Spleen (tissue), 11 donors: ENCODE measurements at regions not wholly inside any gene's neighbourhood (a gene's known extent, or its start where the extent isn't known, plus 50 kb on each side); places are given as distances from the start of the nearest gene placed in this dataset.

Experiments
- DNase-seq: peaks from one replicate; pipeline ENCODE4 v3.0.0-alpha.2; 2020
- H3K27ac ChIP-seq, 8 donors: fragments of 200-600 bp; sonication (generic) in 7 of 8; 1 replicate in 4 of 8; 2 replicates in 4 of 8; pipeline versions ENCODE4 v1.5.0 to v1.8.0; 2016 to 2021; ENCODE audit warnings: inconsistent platforms in 4 of 8, mild to moderate bottlenecking in 4 of 8, moderate library complexity in 1 of 8
- H3K27me3 ChIP-seq, 7 donors: fragments of 200-600 bp; sonication (generic) in 6 of 7; replicated peaks in 1 of 7; 1 replicate in 4 of 7; 2 replicates in 3 of 7; pipeline versions ENCODE4 v1.5.0 to v1.8.0; 2016 to 2021; ENCODE audit warnings: inconsistent platforms in 3 of 7, mild to moderate bottlenecking in 1 of 7
- H3K36me3 ChIP-seq, 6 donors: fragments of 200-600 bp; sonication (generic) in 5 of 6; 1 replicate in 4 of 6; 2 replicates in 2 of 6; pipeline versions ENCODE4 v1.5.0 to v1.8.0; 2016 to 2021; ENCODE audit warnings: inconsistent platforms in 2 of 6
- H3K4me1 ChIP-seq, 6 donors: fragments of 200-600 bp; sonication (generic) in 5 of 6; 1 replicate in 3 of 6; 2 replicates in 3 of 6; pipeline versions ENCODE4 v1.5.0 to v1.8.0; 2016 to 2021; ENCODE audit warnings: inconsistent platforms in 3 of 6
- H3K4me3 ChIP-seq, 8 donors: fragments of 200-600 bp; sonication (generic) in 7 of 8; 1 replicate in 4 of 8; 2 replicates in 4 of 8; pipeline versions ENCODE4 v1.5.0 to v1.8.0; 2016 to 2021; ENCODE audit warnings: inconsistent platforms in 4 of 8, mild to moderate bottlenecking in 4 of 8, moderate library complexity in 2 of 8
- H3K9me3 ChIP-seq, 8 donors: fragments of 200-600 bp; sonication (generic) in 7 of 8; 1 replicate in 4 of 8; 2 replicates in 4 of 8; pipeline versions ENCODE4 v1.5.0 to v1.8.0; 2016 to 2021; ENCODE audit warnings: inconsistent platforms in 4 of 8
- POLR2A ChIP-seq, 3 donors: fragments of 450-650 bp; IDR thresholded peaks; one replicate each; pipeline ENCODE4 v1.5.1; 2017; ENCODE audit warnings: antibody characterized with exemption in 3 of 3, mild to moderate bottlenecking in 1 of 3
- POLR2AphosphoS5 ChIP-seq, 3 donors: sonication (generic); formaldehyde crosslinking; IDR thresholded peaks; one replicate each; pipeline ENCODE4 v1.5.1; 2017; ENCODE audit warnings: antibody characterized with exemption in 3 of 3
- WGBS, 5 donors: extraction: QIAGEN DNeasy Blood & Tissue Kit in 3 of 5; methylation state at CpG; one replicate each; pipeline versions ENCODE4 v1.1.5 to v1.1.7; 2013 to 2018; 5-methylcytosine and 5-hydroxymethylcytosine counted together
- intact Hi-C: fragments of 100-400 bp; cut with DNase I; formaldehyde crosslinking; loops from one replicate; pipeline ENCODE4 v1.15.0; 2023; ENCODE audit warnings: low total_unique reads
- TF ChIP-seq, protein P1 (sequence below), 11 experiments: fragments of 200-600 bp in 7 of 11; fragments of 450-650 bp in 4 of 11; sonication (generic) in 4 of 11; IDR thresholded peaks in 8 of 11; conservative IDR thresholded peaks in 3 of 11; 1 replicate in 7 of 11; 2 replicates in 4 of 11; pipeline versions ENCODE4 v1.4.0 to v1.8.0; 2016 to 2021; ENCODE audit warnings: antibody characterized with exemption in 11 of 11, inconsistent platforms in 4 of 11, mild to moderate bottlenecking in 1 of 11
- donor health status: healthy with polysubstance abuse.
- donor health status: DM: no; HTN: no; CAD: no; lungs with moderate emphysema.
- donor health status: DM: no; HTN: no; CAD: no.
- donor health status: Bipolar disorder and iron deficiency.
- donor health status: healthy.
- donor health status: DM: no; HTN: no; CAD: no.
- donor health status: DM: yes; HTN: yes; CAD: no.

DNA sequence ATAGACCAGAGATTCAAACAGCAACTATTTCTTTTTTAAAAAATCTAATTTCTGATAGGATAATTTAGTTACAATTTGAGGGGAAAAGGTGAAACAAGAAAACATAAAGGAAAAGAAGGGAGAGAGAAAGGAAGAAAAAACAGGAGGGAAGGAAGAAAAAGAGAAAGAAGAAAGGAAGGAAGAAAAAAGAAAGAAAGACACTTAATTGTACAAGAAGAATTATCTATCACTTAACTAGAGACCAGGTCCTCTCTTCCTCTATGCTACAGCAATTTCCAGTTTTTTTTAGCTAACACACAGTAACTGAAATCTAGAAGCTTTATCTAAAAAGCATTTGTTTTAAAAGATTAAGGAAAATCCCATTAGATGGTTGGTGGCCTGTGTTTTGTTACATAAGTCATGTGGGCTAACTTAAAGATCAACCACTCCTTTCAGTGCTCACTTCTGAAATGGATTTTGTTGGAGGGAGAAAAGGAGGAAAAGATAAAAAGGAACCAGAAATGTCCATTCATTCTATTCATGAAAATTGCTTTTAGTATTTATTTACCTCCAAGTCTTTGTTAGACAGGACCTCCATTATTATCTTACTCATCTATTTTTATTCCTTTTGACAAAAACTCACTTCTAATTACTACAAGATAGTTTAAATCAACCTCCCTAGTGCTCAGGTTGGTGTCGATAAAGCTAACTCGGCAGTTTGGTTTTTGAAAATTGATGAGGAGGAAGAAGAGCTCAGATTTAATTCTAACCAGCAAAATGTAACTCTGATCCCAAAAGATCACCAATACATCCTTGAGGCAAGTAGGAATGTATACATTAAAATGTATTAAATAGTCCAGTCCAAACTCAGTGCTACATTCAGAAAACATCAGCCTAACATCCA lies 251.5 kb upstream of the FN1 start:
- WGBS, 5 donors = 92 to 100% (median 95%) methylated on average over 2 of the region's 2 CpGs
- no peak overlapping the region for H3K27ac ChIP-seq
- no peaks in the 10 kb centered on the region for H3K36me3 ChIP-seq

DNA sequence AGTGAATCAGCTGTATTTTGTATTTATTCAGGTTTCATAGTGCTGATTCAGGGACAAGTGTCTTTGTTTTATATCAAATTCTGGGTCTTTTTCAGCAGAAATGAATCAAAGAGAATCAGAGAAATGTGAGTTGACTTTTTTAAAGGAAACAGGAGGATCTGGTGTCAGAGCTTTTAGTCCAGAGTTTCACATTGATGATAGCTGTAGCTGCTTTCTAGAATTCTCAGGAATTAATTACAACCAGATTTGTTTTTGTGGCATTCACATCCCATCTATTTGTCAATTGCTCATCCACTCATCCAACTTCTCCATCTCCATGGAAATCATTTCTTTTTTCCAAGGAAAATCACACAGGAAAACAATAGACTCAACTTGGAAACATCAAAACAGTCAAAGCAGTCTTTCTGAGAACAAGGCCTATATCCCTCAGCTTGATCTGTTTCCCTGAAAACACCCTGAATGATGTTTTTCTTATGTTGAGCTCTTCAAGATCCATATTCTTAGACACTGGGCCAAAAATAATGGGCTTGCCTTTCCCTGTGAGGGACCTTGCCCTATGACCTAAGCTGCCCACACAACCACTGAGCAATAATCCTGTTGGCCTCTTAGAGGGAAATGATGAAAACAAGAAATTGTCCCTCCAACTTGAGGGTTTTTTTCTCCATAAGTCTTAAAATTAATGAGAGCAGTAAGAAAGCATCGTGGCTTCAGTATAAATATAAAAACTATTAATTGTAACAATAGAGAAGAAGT lies 249.5 kb upstream of the FN1 start:
- TF ChIP-seq POLR2A (IDR thresholded peaks at IDR 0.05) (no peak), POLR2AphosphoS5 (IDR thresholded peaks at IDR 0.05) (no peak)
- TF ChIP-seq, protein P1, sequence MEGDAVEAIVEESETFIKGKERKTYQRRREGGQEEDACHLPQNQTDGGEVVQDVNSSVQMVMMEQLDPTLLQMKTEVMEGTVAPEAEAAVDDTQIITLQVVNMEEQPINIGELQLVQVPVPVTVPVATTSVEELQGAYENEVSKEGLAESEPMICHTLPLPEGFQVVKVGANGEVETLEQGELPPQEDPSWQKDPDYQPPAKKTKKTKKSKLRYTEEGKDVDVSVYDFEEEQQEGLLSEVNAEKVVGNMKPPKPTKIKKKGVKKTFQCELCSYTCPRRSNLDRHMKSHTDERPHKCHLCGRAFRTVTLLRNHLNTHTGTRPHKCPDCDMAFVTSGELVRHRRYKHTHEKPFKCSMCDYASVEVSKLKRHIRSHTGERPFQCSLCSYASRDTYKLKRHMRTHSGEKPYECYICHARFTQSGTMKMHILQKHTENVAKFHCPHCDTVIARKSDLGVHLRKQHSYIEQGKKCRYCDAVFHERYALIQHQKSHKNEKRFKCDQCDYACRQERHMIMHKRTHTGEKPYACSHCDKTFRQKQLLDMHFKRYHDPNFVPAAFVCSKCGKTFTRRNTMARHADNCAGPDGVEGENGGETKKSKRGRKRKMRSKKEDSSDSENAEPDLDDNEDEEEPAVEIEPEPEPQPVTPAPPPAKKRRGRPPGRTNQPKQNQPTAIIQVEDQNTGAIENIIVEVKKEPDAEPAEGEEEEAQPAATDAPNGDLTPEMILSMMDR (IDR thresholded peaks at IDR 0.05 in 8 of 11, conservative IDR thresholded peaks at IDR 0.05 in 3 of 11) = no peak
- Histone ChIP-seq H3K4me3 (no peak overlapping the region), H3K27me3 (no peaks in the 10 kb centered on the region), H3K27ac (no peak overlapping the region), H3K9me3 (no peaks in the 10 kb centered on the region), H3K36me3 (no peaks in the 10 kb centered on the region), H3K4me1 (peaks cover 0 to 20% (median 7%) of the 10 kb centered on the region in 6 donors)
- intact Hi-C loops = no loop called here
- DNase-seq = no peak
- WGBS, 5 donors = 56 to 88% (median 73%) methylated on average over 1 of the region's 1 CpG

More for the DNA sequence above, 251.5 kb upstream of the FN1 start:
- TF ChIP-seq, protein P1 (IDR thresholded peaks at IDR 0.05 in 8 of 11, conservative IDR thresholded peaks at IDR 0.05 in 3 of 11) = no peak
- TF ChIP-seq POLR2AphosphoS5 (IDR thresholded peaks at IDR 0.05) (no peak), POLR2A (IDR thresholded peaks at IDR 0.05) (no peak)
- intact Hi-C loops = no loop called here
- H3K27me3 ChIP-seq = no peaks in the 10 kb centered on the region
- no peak for DNase-seq
- H3K4me3 ChIP-seq = no peak overlapping the region
- peaks cover 0 to under 1% (median 0%) of the 10 kb centered on the region in 6 donors for H3K4me1 ChIP-seq
- no peaks in the 10 kb centered on the region for H3K9me3 ChIP-seq

DNA sequence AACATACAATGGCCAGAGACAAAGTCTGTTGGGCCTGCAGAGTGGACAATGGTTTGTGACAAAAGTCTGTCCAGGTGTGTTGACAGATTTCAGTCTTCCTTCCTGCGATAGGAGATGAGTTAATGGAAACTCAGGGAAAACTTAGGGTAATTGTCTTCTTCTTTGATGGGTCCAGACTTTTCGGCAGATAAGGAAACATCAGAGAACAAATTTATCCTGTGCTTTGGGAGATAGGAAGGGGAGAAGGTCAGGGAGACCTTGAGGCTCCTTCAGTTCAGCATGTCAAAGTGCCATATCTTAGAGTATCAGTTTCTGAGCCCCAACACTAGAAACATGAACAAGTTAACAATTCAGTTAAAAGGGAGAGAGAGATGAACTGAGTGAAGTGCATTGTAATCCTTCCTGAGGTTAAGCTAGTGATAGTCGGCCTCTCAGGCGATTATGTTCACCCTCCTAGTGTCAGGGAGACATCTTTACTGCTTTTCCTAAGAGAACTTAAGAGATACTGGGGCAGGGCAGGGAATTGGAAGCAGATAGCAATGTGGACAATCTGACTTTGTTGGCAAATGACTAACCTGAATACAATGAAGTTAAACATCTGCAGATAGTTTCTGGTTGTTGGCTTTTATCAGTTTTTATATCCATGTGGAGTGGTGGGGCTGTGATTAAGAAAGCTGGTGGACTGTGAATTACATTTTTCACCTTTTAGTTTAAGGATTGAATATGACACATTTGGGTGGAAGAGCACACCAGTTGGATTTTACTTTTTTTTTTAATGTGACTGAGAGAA lies 248.8 kb upstream of the FN1 start:
- no peak for DNase-seq
- 68 to 89% (median 84%) methylated on average over 4 of the region's 4 CpGs for WGBS, 5 donors
- intact Hi-C loops = no loop called here
- H3K4me3 ChIP-seq = no peak overlapping the region
- H3K4me1 ChIP-seq = peaks cover 0 to 20% (median 7%) of the 10 kb centered on the region in 6 donors
- H3K9me3 ChIP-seq = no peaks in the 10 kb centered on the region
- H3K27me3 ChIP-seq = no peaks in the 10 kb centered on the region
- TF ChIP-seq POLR2A (IDR thresholded peaks at IDR 0.05) (no peak), POLR2AphosphoS5 (IDR thresholded peaks at IDR 0.05) (no peak)
- TF ChIP-seq, protein P1 (IDR thresholded peaks at IDR 0.05 in 8 of 11, conservative IDR thresholded peaks at IDR 0.05 in 3 of 11) = no peak
- H3K36me3 ChIP-seq = no peaks in the 10 kb centered on the region
- H3K27ac ChIP-seq = no peak overlapping the region
